CD4-positive, alpha-beta T cell treated with Interferon alpha-2 for 1 hour (primary cell): ENCODE measurements at regions not wholly inside any gene's neighbourhood (a gene's known extent, or its start where the extent isn't known, plus 50 kb on each side); places are given as distances from the start of the nearest gene placed in this dataset.

Source experiments
- DNase-seq, 2 donors: peaks; one replicate each; pipeline ENCODE4 v3.0.0-alpha.2; 2020 to 2022

DNA sequence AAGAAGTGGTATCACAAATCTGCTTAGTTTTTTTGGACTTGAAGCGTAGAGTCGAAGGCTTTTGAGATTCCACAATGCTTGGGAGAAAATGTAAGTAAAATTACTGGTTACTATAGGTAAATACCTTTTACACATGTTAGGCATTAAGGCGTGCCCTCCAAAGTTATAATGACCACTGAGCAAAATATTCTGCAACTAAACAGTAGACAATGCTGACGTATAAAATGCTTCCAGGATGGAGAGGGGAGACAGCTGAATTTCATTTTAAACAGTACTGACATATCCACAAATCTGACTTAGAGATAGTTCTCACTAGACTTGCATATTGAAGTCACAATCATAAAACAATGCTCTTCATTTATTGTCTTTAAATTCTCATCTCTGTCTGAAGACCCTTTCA lies 144.5 kb upstream of the DCN start:
- no peak for DNase-seq

DNA sequence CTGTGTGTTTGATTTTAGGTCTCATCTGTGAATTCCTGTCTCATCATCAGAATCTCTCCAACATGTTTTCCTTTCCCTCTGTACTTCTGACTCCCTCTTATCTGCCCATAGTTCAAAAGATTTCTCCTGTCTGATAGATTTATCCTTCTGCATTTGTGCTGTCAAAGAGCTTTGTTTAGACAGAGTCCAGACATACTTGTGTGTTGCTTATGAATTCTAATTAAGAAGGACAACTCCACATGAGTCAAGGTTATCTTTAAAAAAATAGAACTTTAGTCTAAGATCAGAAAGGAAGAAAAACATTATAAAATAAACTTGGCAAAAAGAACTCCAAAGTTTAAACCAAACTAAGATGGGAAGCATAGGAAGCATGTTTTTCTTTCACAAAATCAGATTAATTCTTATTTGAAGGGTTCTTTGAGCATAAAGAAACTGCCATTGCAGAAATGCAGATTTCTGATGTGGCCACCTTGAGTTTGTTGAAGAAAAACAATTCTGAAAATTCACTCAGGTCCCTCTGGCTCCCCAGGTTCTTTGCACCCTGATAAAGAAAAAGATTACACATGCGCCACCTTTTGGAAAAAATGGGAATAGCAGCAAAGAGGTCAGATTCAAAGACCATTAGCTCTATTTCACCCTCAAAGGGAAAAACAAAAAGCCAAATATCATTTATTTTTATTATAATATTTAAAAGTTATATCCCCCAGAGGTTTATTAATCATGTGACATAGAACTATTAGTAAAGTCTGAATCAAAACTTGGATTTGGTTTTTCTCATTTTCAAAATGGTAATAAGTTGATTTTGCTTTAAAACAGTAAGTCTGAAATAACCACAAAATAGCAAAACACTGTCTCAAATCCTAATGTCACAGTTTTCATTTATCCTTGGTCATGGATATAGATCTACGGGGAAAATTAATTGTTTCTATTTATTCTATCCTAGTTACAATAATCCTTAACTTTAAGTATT lies 143.7 kb upstream of the DCN start:
- DNase-seq, result peak; percentile 4 to 56

DNA sequence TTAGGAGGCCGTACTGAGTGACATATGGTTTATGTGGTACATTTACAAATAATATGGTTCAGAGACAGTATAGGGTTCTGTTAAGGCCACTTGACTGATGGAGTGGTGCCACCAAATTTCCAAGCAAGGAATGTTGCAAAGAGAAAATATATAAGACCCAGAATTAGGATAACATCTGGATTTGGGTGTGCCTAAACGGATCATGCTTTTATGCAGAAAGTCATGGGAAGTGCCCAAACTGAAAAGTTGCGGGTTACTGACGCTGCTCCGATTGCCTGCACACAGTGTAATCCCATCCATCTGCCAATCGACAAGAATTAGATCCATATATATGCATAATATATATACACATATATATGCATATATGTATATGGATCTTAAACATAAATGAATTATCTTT lies 138.4 kb upstream of the DCN start:
- no peak for DNase-seq

DNA sequence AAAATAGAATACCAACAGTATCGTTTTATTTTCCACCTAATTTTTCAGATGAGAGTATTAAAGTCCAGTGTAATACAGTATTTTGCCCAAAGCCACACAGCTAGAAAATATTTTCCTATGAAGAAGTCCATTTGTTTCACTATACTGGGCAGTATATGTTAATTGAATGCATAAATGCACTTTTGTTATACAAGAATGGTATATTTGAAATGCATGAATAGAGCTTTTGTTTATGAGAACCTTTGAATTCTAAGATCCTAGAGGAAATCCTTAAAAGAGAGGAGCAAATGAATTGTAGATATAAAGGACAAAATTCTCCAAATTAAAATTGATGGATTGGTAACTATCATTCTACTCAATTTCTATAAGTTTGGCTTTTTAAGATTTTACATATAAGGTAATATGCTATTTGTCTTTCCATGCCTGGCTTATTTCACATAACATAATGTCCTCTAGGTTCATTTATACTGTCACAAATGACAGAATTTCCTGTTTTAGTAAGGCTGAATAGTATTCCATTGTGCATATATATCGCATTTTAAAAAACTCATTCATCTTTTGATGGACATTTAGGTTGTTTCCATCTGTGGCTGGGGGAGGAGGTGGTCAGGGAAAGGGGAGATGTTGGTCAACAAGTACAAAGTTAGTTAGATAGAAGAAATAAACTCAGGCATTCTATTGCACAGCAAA lies 136.6 kb upstream of the DCN start:
- no peak for DNase-seq

DNA sequence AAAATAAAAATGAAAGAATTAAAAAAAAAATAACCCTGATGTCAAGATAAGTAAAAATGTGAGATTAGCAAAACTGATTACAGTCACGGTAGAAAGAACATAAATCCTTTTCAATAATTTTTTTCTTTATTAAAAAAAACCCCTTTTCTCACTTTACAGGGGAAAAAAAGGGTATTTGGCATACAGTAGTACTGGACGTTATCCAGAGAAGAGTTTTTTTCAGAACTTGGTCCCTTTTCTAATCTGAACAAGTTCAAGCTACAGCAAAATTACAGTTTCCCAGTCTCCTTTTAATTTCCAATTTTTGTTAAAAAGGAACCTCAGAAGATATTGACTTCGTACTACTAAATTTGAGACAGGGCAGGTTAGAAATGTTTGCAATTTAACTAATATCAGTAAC lies 134.7 kb upstream of the DCN start:
- DNase-seq, result no peak

DNA sequence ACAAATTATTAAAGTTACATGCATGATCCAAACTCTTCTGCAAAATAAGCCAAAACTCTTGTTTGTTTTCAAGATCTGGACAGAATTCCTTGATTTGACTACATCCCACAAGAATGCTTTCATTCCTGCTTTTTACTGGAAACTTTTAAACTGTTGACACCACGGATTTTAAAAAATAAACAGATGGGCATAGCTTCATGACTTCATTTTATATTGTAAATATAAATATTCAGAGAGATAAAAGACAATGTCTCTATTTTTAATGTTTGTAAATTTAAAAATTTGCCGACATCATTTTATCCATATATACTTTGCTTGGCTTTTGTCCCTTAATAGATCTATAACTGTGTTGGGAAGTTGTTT lies 134.3 kb upstream of the DCN start:
- no peak for DNase-seq

DNA sequence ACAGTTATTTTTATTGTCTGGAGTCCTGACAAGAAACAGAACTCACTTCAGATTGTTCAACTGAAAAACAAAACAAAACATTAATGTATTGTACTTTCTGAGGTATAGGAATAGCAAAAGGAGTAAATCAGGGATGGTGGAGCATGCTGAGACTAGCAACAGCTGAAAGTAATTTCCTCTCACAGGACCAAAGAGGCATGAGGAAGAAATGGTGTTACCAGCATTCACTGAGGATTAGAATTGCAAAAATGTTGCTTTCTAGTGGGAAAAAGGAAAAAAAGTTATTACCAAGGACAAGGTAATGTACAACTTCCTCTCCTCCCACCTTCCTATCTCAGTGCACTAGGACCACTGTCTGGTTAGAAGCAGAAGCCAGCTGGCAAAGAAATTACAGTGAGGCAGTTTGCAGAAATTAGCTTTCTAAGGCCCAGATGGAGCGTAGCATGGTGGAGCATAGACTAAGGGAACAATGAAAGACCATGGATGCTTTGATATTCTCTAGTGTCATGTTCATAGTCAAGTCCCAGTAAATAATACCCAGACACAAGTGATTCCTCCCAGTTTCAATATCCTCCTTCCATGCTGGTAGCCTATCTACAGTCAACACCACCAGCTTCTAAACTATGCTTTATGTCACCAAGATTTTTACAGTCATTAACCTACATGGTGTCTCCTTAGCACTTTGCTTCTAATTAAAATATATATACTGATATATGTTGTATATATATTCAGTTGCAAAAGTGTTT lies 133.7 kb upstream of the DCN start:
- DNase-seq, result no peak

DNA sequence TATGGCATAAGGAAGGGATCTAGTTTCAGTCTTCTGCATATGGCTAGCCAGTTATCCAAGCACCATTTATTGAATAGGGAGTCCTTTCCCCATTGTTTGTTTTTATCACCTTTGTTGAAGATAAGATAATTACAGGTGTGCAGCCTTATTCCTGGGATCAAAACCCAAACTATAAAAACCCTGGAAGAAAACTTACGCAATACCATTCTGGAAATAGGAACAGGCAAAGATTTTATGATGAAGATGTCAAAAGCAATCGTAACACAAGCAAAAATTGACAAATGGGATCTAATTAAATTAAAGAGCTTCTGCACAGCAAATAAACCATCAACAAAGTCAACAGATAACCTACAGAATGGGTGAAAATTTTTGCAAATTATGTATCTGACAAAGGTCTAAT lies 128.5 kb upstream of the DCN start:
- DNase-seq, result no peak

DNA sequence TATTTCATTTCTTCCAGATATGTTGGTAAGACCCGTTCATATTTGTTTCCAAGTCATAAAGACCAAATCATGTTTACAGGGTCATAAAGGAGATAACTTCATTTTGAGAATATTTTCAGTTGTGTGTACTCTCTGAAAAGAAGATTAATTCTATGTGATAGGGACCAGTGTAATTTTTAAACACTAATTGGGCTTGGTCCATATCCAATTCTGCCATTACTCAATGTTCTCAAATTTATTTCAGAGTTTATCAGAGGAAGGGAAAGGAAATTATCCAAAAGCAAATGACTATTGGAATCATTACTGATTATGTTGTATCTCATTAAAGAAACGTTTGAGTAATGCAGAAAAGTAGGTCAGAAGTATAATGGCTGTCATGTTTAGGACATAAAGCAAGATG lies 126.8 kb upstream of the DCN start:
- DNase-seq, result no peak

DNA sequence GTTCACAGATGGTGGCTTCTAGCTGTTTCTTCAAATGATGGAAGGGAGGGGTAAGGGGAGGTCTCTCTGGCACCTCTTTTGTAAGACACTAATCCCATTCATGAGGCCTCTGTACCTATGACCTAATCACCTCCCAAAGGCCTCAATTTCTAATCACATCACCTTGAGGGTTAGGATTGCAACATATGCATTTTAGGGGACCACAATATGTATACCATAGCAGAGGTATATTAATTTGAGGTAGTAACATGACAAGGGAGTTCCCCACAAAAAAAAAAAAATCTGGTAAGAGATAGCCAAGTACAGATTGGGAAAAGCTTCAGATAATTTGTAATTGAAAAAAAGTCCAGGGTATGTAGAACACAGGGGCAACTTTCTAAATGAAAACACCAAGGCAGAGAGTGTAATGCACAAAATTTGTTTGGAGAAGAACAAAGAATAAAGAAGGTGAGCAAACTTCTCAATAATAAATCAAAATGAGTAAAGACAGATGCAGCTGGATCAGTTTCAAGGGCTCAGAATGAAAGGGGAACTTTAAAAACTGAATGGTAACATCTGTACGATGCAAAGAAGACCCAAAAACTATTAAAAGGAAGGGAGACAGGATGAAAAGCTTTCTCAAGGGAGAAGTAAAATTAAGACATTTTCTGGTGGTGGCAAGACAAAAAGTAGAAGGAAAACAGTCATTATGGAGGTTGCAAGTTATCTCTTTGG lies 125.5 kb upstream of the DCN start:
- no peak for DNase-seq

DNA sequence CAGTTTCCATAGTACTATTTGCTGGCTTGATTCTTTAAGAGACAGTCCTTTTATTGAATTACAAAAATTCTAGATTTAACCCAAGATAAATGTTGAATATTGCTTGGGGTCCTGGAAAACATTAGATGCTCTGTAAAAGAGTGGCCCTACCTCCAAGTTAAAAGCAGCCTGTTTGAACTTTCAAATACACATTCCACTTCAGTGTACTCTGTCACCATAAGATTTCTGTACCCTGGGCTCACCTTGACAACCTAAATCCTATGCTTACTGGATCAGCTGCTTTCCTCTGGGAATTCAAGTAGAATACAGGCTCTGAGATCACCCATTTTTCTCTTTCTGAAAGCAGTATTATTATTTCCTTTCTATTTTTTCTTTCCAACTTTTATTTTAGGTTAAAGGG lies 107.7 kb upstream of the DCN start:
- no peak for DNase-seq

DNA sequence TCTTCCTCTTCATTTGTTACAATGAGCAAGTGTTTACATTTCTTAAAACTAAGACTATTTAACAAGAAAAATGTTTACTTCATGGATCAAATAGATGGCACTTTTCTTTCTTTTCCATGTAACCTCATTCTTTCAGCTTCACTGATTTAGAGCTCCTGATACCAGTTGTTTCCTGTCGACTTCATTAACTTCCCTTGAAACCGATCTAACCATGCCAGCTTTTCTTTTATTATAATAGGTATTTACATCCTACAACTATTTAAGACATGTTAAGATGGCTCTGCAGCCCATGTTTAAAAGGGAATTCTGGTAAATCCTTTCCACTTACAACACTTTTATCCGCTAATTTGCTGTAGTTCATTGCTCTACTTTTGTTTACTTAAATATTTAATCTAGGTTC lies 107.3 kb upstream of the DCN start:
- DNase-seq, result no peak

DNA sequence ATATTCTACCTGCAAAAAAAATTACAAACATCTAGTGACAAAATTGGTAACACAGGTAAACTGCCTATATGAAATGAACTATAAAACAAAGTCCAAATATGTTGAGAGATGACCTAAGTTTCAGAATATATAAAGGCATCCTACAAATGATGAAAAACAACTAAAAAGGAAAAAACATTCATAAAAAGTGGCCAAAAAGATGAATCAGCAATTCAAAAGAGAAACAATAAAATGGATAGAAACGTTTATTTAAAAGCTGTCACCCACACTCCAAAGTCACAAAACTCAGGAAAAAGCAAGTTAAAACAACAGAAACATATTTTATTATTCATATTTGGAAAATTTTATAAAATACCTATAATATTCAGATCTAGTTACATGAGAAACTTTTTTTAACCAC lies 106.5 kb upstream of the DCN start:
- no peak for DNase-seq

DNA sequence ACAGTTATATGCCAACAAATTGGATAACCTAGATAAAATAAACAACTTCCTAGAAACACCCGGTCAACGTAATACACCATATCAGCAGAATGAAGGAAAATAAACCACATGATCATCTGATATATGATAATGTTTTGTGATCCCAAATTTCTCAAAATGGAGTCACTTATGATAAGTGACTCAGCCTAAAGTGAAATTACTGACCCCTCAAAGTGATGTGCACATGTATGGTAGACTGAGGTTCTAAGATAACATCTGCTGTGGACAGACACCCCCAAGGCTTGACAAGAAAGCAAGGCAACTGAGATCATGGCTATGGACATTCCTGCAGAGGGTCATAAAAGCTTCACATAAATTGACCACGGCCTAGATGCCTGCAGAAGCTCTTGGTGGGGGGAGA lies 105.1 kb upstream of the DCN start:
- no peak for DNase-seq

DNA sequence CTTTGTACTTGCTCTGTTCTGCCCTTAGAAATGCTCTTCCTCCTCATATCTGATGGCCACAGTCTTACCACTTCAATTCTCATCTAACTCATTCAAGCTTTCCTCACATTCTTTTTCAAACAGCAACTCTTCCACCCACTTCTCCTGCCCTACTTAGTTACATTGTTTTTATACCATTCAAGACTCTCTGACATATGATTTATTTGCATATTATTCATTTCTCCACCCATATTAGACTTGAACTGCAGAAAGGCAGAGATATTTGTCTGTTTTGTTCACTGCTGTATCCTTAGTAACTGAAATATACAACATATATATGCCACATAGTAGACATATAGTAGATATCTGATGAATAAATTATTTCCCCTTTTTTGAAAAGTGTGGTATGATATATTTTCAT lies 95.5 kb upstream of the DCN start:
- no peak for DNase-seq

DNA sequence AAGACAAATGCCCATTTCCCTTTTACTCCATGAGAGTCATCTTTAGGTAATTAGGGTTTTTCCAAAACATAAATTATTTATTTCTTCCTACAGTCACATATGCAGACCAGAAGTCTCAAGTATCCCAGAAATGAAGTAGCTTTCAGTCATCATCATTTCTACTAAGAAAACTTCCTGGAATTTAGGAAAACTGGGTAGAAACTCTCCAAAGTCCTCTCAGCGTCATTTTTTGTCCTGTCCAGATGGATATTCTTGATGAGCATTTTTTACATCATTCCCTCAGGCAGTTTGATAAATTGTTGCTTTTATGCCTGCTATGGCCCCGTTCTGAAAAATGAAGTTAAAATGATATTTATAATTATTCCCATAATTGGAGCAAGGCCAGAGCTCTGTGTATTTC lies 93.9 kb upstream of the DCN start:
- DNase-seq, result no peak

DNA sequence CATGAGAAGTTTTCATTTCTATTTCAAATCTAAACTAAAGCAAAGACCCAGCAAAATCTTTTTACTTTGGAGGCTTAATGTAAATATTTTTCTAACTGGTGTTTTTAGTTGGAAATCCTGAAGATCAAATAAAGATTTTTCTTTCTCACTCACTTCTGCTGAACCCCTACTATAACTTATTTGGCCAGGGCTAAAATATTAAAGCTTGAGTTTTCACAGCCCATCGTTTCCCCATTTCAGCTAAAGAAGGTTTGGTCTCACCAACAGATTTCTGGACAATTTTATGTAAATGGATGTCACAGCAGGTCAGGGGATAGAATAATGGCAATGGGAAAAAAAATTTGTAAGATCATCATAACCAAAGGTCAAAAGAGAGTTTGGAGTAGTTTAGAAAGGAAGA lies 92.7 kb upstream of the DCN start:
- DNase-seq, result no peak

DNA sequence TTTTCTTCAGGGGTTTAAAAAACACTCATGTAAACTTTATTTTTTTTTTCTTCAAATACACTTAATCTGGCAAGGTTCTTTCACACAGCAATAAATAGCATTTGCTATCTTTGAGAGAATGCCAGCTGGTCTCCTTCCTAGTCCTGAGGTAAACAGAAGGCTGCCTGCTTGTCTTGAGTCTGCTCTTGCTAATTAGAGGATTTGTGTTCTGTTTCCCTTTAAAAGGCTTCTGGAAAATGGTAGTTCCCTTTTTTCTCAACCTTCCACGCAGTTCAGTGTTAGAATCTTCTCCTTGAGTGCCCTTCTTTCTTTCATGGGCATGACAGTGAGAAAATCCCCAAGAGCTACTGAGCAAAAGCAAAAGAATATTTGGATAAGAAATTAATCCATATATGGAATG lies 92.3 kb upstream of the DCN start:
- DNase-seq, result no peak

DNA sequence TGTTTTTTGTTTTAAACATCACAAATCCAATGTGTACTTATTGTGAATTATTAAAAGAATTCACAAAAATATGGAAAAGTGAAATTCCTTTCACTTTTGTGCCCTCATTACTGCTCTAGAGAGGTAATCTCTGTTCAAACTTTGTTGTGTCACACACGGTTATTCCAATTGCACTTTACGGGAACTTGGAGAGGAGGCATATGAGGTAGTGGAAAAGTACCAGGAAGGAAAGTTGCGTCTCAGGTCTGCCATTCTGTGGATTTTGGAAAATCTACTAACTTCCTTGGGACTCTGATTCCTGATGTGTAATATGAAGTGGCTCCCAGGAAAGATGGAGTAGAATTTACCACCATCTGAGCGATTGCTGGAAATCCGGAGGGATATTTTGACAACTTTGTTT lies 90.9 kb upstream of the DCN start:
- DNase-seq, result no peak

DNA sequence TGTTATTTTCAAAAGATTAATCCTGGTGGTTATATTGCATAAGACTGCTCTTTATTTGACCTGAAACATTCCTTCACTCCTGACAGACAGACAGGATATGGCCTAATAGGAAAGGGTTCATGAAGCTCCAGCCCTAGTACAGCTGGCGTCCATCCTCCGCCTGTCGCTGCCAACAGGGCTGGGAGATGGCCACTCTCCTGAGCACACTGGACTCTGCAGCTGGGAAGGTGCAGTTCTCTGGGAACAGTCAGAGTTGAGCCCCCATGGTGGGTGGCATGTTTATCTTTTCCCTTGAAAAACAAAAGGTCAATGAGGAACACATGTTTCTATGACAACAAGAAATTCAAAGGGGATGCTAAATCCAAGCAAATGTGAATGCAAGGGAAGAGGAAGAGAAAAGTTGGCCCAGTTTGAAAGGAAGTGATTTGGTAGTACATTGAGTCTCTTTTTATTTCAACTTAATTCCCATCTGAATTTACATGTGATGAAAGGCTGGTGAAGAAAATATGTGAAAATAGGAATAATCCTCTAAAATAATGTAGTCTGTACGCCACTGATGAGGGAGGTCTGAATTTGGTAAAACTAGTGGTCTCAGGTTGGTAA lies 89.9 kb upstream of the DCN start:
- DNase-seq, result no peak

DNA sequence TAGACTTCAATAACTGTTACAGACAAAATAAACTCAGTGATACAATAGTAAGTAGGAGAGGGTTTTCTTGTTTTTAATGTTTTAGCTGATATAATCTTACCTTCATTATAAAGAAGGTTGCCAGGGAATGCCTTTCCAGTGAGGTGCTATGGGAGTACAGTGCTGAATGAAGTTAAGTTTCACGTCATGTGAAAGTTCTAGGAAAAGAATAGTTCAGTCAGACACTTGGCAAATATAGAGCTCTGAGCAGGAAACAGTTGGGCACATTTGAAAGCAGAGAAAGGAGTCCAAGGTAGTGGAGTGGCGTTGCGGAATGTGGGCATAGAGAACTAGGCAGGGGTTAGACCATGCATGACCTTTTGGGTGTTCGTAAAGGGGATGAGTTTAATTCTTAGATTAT lies 88.6 kb upstream of the DCN start:
- DNase-seq, result no peak

DNA sequence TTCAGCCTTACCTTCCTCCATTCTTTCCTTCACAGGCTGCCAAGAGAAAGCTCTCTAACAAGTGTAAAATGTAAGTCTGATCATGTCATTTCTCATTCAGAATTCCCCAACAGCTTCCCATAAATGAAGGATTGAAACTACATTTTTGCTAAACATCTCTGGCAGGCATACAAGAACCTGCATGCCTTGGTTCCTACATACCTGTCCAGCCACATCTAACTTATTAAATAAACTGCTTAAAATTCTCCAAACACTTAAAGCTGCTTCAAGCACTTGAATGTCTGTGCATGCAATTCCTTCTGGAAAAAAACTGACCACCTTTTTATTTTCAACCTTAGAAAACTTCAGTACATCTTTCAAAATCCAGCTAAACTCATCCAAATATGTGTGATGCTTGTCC lies 84.4 kb upstream of the DCN start:
- no peak for DNase-seq

DNA sequence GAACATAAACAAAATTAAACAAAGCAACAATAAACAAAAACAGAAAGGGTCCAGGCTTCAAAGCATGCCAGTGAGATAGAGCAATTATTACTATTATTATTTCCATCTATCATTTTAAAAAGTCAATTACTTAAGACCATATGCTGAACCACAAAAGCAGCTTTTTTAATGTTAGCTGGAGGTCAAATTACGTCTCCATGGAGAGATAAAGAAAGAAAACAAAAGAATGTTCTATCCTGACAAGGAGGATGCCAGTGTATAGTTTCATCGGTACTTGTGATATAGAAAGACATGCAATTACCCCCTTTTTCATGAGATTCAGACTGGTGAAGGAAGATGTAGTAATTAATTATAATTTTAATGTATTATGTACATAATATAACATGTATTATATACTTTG lies 81.6 kb upstream of the DCN start:
- no peak for DNase-seq
